HG03354 (cell line): ENCODE measurements at regions not wholly inside any gene's neighbourhood (a gene's known extent, or its start where the extent isn't known, plus 50 kb on each side); places are given as distances from the start of the nearest gene placed in this dataset.
"Not testable (repeated sequence)": the region's sequence is repeated elsewhere in the genome, so short reads cannot be mapped to it uniquely, and the experiment has no call there.

Experiments used
- ATAC-seq: cut with Tn5 transposase; IDR thresholded peaks from one replicate; pipeline ENCODE4 v1.9.1; 2021; ENCODE audit warnings: mild to moderate bottlenecking; ENCODE audit not compliant: unreplicated experiment, poor library complexity, severe bottlenecking

- no peak for ATAC-seq
Observed at GRCh38 chr6:74282143-74282689, 586.2 kb downstream of the CD109 start.

GRCh38 chr6:74280130-74280692 lies 584.2 kb downstream of the CD109 start:
- ATAC-seq, result no peak

DNA sequence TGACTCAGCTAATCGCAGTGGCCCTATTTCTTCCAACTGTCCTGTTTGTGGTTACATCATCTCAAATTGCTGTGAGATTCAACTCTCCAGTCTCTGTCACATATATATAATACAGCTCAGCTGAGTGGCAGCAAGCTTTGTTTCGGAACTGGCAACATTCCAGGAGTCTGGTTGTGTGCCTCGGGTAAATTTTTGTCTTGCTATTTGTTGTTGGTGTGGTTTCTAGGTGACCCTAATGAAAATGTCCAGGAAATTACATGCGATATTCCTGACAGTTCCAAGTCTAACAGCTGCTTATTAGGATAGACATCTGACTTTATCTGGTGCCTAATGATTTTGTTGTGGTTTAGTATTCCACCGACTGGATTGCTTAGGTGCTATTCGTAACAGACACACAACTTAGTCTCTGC lies 581.8 kb downstream of the CD109 start:
- ATAC-seq, result no peak

GRCh38 chr6:74273541-74273940 lies 577.5 kb downstream of the CD109 start:
- no peak for ATAC-seq

DNA sequence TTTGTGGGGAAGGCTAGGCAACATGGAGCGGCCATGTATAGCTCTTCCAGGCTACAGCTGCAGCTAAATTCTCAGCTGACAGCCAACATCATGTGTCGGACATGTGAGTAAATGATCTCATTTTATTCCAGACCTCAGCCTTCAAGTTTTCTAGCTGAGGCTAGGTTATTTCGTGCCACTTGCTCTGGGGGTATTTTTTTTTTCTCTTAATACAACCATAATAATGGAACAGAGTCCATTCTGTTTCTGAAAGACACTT lies 573.5 kb downstream of the CD109 start:
- ATAC-seq, result no peak

GRCh38 chr6:74268815-74269599 lies 573.0 kb downstream of the CD109 start:
- no peak for ATAC-seq

DNA sequence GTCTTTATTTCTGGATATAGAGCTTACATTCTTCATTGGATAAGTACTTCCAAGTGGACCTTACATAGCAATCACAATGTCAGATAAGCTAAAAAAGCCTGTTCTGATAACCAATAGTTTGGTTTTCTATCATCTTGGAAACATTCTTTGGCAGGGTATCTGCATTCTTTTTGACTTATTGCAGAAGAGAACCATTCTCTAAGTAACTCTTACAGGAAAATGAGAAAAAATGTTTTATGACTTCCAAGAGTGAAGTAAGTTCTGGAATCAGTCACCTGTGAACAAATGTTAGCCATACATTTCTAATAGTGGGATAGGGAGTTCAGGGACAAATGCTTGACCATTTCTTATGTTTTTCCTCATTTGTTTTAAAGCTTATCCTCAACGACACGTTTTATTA lies 564.0 kb downstream of the CD109 start:
- ATAC-seq, result no peak

GRCh38 chr6:74256781-74257180 lies 560.8 kb downstream of the CD109 start:
- ATAC-seq, result no peak

DNA sequence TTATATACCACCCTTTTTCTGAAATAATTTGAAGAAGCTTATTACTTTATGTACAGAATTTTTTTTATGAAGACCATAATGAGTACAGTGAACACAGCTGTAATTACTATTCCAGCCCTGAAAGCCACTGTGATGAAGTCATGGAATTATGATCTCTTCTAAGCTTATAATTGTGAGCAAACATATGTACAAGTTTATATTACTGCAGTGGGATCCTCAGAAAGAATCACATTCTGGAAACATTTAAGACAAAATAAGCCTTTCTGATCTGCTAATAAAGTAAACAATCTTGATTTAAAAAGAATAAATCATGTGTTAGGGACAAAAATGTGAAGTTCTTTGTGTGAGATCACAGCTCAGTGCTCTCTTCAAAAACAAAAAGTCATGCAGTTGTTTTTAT lies 560.4 kb downstream of the CD109 start:
- ATAC-seq, result no peak

GRCh38 chr6:74255007-74255406 lies 559.0 kb downstream of the CD109 start:
- ATAC-seq, result not testable (repeated sequence)

GRCh38 chr6:74254147-74254546 lies 558.1 kb downstream of the CD109 start:
- ATAC-seq, result not testable (repeated sequence)

GRCh38 chr6:74253261-74253660 lies 557.3 kb downstream of the CD109 start:
- no peak for ATAC-seq

DNA sequence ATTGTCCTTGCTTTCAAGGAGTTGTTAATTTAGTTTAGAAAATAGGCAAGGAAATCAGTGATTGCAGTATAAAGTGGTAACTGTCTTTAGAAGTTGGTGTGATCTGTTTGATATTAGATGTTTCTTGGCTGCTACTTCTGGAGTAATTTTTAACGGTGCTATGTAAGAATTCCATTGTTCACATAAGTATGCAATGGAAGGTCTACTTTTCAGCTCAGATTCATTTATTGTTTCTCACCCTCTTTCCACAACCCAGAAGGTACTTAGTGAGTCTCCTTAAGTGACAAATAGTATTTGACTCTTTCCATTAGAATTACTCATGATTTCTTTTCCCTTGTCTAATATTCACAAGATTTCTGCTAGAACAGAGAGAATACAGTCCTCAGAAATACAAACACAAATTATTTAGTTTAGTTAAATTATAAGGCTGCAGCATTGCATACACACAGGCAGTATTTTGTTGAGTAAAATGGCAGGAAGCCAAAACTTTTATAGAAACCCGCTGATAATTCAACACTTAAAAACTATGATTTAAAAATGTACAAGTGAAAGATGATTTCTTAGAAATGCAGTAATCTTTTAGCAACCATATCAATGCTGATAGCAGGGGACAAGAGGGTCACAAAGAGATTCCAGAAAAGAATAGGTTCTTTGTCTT lies 554.3 kb downstream of the CD109 start:
- ATAC-seq, result peak; percentile 11

GRCh38 chr6:74249658-74250057 lies 553.7 kb downstream of the CD109 start:
- peak; percentile 89 for ATAC-seq

DNA sequence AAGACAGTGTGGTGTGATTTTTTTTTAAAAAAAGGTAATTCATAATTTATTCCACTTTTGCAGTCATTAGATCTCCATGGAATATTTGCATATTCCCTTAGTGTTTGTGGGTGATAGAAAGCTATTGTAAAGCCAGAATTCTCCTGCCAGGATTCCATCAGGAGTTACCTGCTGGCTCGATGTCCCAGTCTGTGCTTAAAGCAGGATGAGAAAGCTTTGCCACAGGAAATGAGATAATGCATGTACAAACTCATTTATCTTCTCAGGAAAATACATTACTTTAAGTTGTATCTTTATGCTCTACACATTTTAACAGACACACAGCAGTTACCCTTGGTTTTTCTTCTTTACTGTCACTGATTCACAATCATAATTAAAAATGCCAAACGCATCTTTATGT lies 553.0 kb downstream of the CD109 start:
- no peak for ATAC-seq

GRCh38 chr6:74222768-74223333 lies 526.8 kb downstream of the CD109 start:
- no peak for ATAC-seq

GRCh38 chr6:74213995-74214394 lies 518.0 kb downstream of the CD109 start:
- ATAC-seq, result no peak

DNA sequence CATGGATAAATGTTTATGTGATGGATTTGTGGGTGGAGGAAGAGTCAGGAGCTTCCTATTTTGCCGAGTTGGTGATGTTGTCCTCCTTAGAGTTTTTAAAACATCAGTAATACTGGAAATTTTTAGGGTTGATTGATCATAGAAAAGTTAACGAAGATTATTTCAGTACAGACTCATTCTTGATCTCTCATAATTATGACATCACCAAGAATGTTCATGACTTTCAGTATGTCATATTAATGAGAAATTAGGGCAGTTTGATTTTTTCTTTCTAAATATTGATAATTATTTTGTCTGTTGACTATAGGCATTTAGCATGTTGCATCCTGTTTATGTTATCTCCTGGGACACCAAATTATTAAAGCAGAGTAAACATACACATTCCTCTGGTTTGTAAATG lies 512.2 kb downstream of the CD109 start:
- no peak for ATAC-seq

DNA sequence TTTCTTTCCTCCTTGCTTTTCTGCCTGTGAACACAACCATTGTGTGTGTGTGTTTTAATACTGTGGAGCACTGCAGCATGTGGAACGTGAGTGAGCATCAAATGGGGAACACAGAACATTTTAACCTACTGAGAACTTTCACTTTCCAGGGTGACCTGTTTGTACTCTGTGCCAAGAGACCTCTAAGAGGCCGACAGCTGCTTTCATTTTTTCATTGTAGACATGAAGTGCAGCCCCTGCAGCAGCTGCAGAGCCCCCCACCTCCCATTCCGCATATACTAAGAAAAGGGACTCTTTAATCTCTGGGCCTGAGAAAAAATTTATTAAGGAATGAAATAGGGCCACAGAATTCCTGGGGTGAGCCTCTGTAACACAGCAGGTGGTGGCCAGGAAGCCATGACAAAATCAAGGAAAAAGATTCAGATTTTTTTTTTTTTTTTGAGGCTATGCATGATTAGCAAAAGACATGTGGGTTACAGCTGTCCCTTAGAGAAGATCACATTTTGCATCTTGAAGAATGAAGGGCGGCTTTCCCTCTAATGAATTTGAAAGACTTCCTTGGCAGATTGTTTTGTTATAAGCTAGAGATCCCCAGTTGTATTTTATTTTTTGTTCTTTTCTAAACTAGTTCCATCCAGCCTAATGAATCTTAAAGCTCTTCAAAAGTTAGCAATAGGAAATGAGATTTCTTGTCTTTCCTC lies 503.4 kb downstream of the CD109 start:
- ATAC-seq, result no peak

DNA sequence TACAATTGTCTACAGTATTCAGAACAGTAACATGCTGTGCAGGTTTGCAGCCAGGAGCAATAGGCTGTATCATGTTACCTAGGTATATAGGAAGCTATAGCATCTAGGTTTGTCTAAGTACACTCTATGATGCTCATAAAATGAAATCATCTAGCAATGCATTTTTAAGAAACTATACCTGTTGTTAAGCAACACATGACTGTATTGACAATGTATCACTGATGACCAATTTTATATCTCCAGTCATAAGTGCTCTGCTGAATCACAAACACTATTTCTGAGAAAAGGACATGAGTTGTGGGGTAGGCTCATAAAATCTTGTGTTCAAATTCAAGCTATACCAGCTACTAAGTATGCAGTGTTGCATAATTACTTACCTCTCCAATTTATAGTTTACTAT lies 501.3 kb downstream of the CD109 start:
- no peak for ATAC-seq
